ENCODE measurements at regions not wholly inside any gene's neighbourhood (a gene's known extent, or its start where the extent isn't known, plus 50 kb on each side); places are given as distances from the start of the nearest gene placed in this dataset.

DNA sequence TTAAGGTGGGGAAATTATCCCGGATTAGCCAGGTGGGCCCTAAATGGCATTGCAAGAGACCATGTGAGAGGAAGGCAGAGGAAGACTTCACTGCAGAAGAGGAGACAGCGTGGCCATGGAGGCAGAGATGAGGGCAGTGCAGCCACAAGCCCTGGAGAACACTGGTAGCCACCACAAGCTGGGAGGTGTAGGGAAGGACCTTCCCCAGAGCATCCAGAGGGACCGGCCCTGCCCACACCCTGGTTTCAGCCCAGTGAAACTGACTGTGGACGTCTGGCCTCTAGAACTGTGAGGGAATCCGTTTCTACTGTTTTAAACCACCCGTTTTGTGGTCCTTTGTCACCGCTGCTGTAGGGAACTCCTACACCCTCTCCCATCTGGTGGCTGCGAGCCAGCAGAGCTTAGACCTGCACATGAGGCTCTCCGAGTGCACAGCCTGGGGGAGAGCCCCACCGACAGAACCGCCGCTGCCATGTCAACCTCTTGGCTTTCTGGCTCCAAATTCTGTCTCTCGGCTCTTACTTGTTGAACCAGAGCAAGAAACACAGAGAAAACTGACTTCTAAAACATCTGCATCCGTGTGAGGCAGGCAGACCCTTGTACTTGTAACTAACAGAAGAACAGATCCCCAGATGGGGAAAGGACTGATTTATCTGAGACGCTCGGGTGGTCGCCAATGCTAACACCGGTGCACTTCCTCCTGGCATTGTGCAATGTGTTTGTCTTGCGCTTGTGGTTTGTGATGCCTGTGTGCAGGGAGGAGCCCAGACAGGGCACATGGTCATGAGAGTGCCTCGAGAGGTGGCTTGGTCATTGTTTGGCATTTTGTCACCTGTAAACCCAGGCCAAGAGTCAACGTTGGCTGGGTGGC lies 90.8 kb upstream of the TMPRSS2 start:
- no peaks in the 10 kb centered on the region for H3K79me2 ChIP-seq (ENCODE audit: low read depth)
- no peak for TF ChIP-seq CTCF (IDR thresholded peaks at IDR 0.05)
- no peak for TF ChIP-seq EZH2phosphoT487 (IDR thresholded peaks at IDR 0.05)
- TF ChIP-seq EZH2 (IDR thresholded peaks at IDR 0.05) = no peak
- H2AFZ ChIP-seq (replicated peaks) = no peak overlapping the region

DNA sequence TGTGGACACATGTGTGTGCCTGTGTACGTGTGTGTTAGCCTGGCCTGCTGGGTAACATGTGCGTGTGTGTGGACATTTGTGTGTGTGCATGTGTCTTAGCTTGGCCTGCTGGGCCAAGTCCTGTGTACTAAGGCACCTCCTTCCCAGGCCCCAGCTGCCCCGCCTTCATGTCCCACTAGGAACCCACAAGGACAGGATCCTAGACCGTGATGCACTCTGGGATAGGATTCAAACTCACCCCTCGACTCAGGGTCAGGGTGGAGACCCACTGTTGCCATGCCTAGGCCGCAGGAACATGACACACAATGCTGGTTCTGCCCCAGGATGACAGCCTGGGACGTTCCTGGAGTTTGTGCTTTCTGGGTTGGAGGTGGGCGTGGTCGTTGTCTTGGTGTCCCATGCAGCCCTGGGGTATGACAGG lies 89.9 kb upstream of the TMPRSS2 start:
- Histone ChIP-seq H3K9ac (no peak overlapping the region), H3K27ac (no peak overlapping the region), H3K4me3 (no peak overlapping the region), H3K4me2 (no peak overlapping the region), H3K27me3 (peaks cover 7% of the 10 kb centered on the region), H3K79me2 (ENCODE audit: low read depth) (no peaks in the 10 kb centered on the region), H3K4me1 (no peaks in the 10 kb centered on the region), H2AFZ (replicated peaks) (no peak overlapping the region), H3F3A (ENCODE audit: low read depth) (no peaks in the 10 kb centered on the region), H4K20me1 (ENCODE audit: low read depth) (no peaks in the 10 kb centered on the region), H3K36me3 (no peaks in the 10 kb centered on the region), H3K9me3 (ENCODE audit: low read depth) (no peaks in the 10 kb centered on the region)
- Mint-ChIP-seq H3K4me1 (no peaks in the 10 kb centered on the region), H3K36me3 (no peaks in the 10 kb centered on the region), H3K4me3 (no peak overlapping the region), H3K27ac (no peak overlapping the region), H3K9me3 (peaks cover 2% of the 10 kb centered on the region), H3K27me3 (ENCODE audit: insufficient read depth, low read depth) (no peaks in the 10 kb centered on the region)
- no peak for DNase-seq (ENCODE audit: low spot score)
- TF ChIP-seq EZH2phosphoT487 (IDR thresholded peaks at IDR 0.05) = no peak
- TF ChIP-seq EZH2 (IDR thresholded peaks at IDR 0.05) = no peak
- TF ChIP-seq CTCF (IDR thresholded peaks at IDR 0.05) = no peak

More for the DNA sequence above, 90.8 kb upstream of the TMPRSS2 start:
- Histone ChIP-seq H3K36me3 (no peaks in the 10 kb centered on the region), H3K9me3 (ENCODE audit: low read depth) (no peaks in the 10 kb centered on the region), H4K20me1 (ENCODE audit: low read depth) (no peaks in the 10 kb centered on the region), H3K27me3 (peaks cover 2% of the 10 kb centered on the region), H3K4me3 (no peak overlapping the region), H3F3A (ENCODE audit: low read depth) (no peaks in the 10 kb centered on the region), H3K27ac (no peak overlapping the region), H3K4me1 (no peaks in the 10 kb centered on the region), H3K9ac (no peak overlapping the region), H3K4me2 (no peak overlapping the region)
- Mint-ChIP-seq H3K27me3 (ENCODE audit: insufficient read depth, low read depth) (no peaks in the 10 kb centered on the region), H3K36me3 (no peaks in the 10 kb centered on the region), H3K9me3 (peaks cover 2% of the 10 kb centered on the region), H3K4me1 (no peaks in the 10 kb centered on the region), H3K4me3 (no peak overlapping the region), H3K27ac (peak overlapping the region; percentile 12)
- DNase-seq (ENCODE audit: low spot score) = no peak

- H3K4me3 ChIP-seq = no peak overlapping the region
- no peaks in the 10 kb centered on the region for H3F3A ChIP-seq (ENCODE audit: low read depth)
- TF ChIP-seq EZH2phosphoT487 (IDR thresholded peaks at IDR 0.05) (no peak), CTCF (IDR thresholded peaks at IDR 0.05) (no peak), EZH2 (IDR thresholded peaks at IDR 0.05) (no peak)
- H3K4me2 ChIP-seq = no peak overlapping the region
- no peaks in the 10 kb centered on the region for H3K4me1 Mint-ChIP-seq
- no peaks in the 10 kb centered on the region for H3K27me3 Mint-ChIP-seq (ENCODE audit: insufficient read depth, low read depth)
- H3K36me3 ChIP-seq = no peaks in the 10 kb centered on the region
- H2AFZ ChIP-seq (replicated peaks) = no peak overlapping the region
- H3K4me1 ChIP-seq = no peaks in the 10 kb centered on the region
- no peak overlapping the region for H3K27ac ChIP-seq
- H3K36me3 Mint-ChIP-seq = no peaks in the 10 kb centered on the region
- H3K9ac ChIP-seq = no peak overlapping the region
- H4K20me1 ChIP-seq (ENCODE audit: low read depth) = no peaks in the 10 kb centered on the region
- no peak for DNase-seq (ENCODE audit: low spot score)
- H3K79me2 ChIP-seq (ENCODE audit: low read depth) = no peaks in the 10 kb centered on the region
- no peaks in the 10 kb centered on the region for H3K9me3 ChIP-seq (ENCODE audit: low read depth)
- peaks cover 2% of the 10 kb centered on the region for H3K9me3 Mint-ChIP-seq
- peaks cover 7% of the 10 kb centered on the region for H3K27me3 ChIP-seq
- H3K27ac Mint-ChIP-seq = no peak overlapping the region
- H3K4me3 Mint-ChIP-seq = no peak overlapping the region
These were observed 89.3 kb upstream of the TMPRSS2 start for GRCh38 chr21:41597227-41597626.

Data from neural progenitor cell (in vitro differentiated cells).